ENCODE measurements at regions not wholly inside any gene's neighbourhood (a gene's known extent, or its start where the extent isn't known, plus 50 kb on each side); places are given as distances from the start of the nearest gene placed in this dataset.

- peak; percentile 14 for DNase-seq (ENCODE audit: low read depth)
These were observed 231.9 kb upstream of the E2F8 start for GRCh38 chr11:19472679-19473078.

- no peak for DNase-seq (ENCODE audit: low read depth)
These were observed 227.2 kb upstream of the E2F8 start for GRCh38 chr11:19467904-19468303.

GRCh38 chr11:19466314-19466713 lies 225.6 kb upstream of the E2F8 start:
- DNase-seq (ENCODE audit: low read depth) = no peak

GRCh38 chr11:19463976-19464375 lies 223.2 kb upstream of the E2F8 start:
- no peak for DNase-seq (ENCODE audit: low read depth)

- no peak for DNase-seq (ENCODE audit: low read depth)
These were observed 220.1 kb upstream of the E2F8 start for GRCh38 chr11:19460718-19461405.

GRCh38 chr11:19459240-19459639 lies 218.5 kb upstream of the E2F8 start:
- DNase-seq (ENCODE audit: low read depth) = no peak

- no peak for DNase-seq (ENCODE audit: low read depth)
These were observed 218.0 kb upstream of the E2F8 start for GRCh38 chr11:19458721-19459120.

GRCh38 chr11:19458231-19458630 lies 217.5 kb upstream of the E2F8 start:
- no peak for DNase-seq (ENCODE audit: low read depth)

- DNase-seq (ENCODE audit: low read depth) = no peak
These were observed 215.0 kb upstream of the E2F8 start for GRCh38 chr11:19455731-19456130.

- peak; percentile 67 for DNase-seq (ENCODE audit: low read depth)
These were observed 213.0 kb upstream of the E2F8 start for GRCh38 chr11:19453651-19454257.

- DNase-seq (ENCODE audit: low read depth) = no peak
These were observed 210.9 kb upstream of the E2F8 start for GRCh38 chr11:19451609-19452008.

GRCh38 chr11:19450282-19450681 lies 209.5 kb upstream of the E2F8 start:
- no peak for DNase-seq (ENCODE audit: low read depth)

- no peak for DNase-seq (ENCODE audit: low read depth)
These were observed 207.9 kb upstream of the E2F8 start for GRCh38 chr11:19448651-19449050.

GRCh38 chr11:19447150-19447566 lies 206.4 kb upstream of the E2F8 start:
- DNase-seq (ENCODE audit: low read depth) = peak; percentile 62

GRCh38 chr11:19445771-19446170 lies 205.0 kb upstream of the E2F8 start:
- no peak for DNase-seq (ENCODE audit: low read depth)

GRCh38 chr11:19444231-19444630 lies 203.5 kb upstream of the E2F8 start:
- no peak for DNase-seq (ENCODE audit: low read depth)

- no peak for DNase-seq (ENCODE audit: low read depth)
These were observed 201.8 kb upstream of the E2F8 start for GRCh38 chr11:19442554-19442910.

GRCh38 chr11:19441752-19442553 lies 201.2 kb upstream of the E2F8 start:
- peak; percentile 95 for DNase-seq (ENCODE audit: low read depth)

GRCh38 chr11:19441288-19441687 lies 200.5 kb upstream of the E2F8 start:
- no peak for DNase-seq (ENCODE audit: low read depth)

GRCh38 chr11:19437760-19438159 lies 197.0 kb upstream of the E2F8 start:
- peak; percentile 75 for DNase-seq (ENCODE audit: low read depth)

GRCh38 chr11:19436932-19437331 lies 196.2 kb upstream of the E2F8 start:
- DNase-seq (ENCODE audit: low read depth) = no peak

- DNase-seq (ENCODE audit: low read depth) = peak; percentile 34
These were observed 194.7 kb upstream of the E2F8 start for GRCh38 chr11:19435306-19435989.
